OCI-LY1 (cell line): ENCODE measurements at regions not wholly inside any gene's neighbourhood (a gene's known extent, or its start where the extent isn't known, plus 50 kb on each side); places are given as distances from the start of the nearest gene placed in this dataset.

Experiments
- H2AFZ ChIP-seq: fragments of 200-600 bp; sonication (generic), shearing (Covaris generic); 2 replicates; pipeline ENCODE4 v1.6.0; 2014; ENCODE audit warnings: antibody characterized with exemption, mild to moderate bottlenecking, low read length
- H3F3A ChIP-seq: fragments of 200-600 bp; sonication (generic), shearing (Covaris generic); 2 replicates; pipeline ENCODE4 v1.6.0; 2014; ENCODE audit warnings: mild to moderate bottlenecking, antibody characterized with exemption, low read length, moderate library complexity; ENCODE audit not compliant: insufficient read depth
- H3K27ac ChIP-seq: fragments of 200-600 bp; sonication (generic); 2 replicates; pipeline ENCODE4 v1.5.1; 2014; ENCODE audit warnings: low read length, mixed run types, mild to moderate bottlenecking, low read depth; ENCODE audit not compliant: poor library complexity, severe bottlenecking
- H3K27me3 ChIP-seq: fragments of 200-600 bp; sonication (generic); 2 replicates; pipeline ENCODE4 v1.6.0; 2014; ENCODE audit warnings: antibody characterized with exemption, mild to moderate bottlenecking, low read length, moderate library complexity; ENCODE audit not compliant: insufficient read depth
- H3K36me3 ChIP-seq: fragments of 200-600 bp; sonication (generic); 2 replicates; pipeline ENCODE4 v1.6.1; 2014; ENCODE audit warnings: mild to moderate bottlenecking, antibody characterized with exemption, low read length, moderate library complexity, mixed read lengths; ENCODE audit not compliant: insufficient read depth
- H3K4me1 ChIP-seq: fragments of 200-600 bp; sonication (generic); 2 replicates; pipeline ENCODE4 v1.5.1; 2014; ENCODE audit warnings: mild to moderate bottlenecking, low read length, moderate library complexity; ENCODE audit not compliant: insufficient read depth, severe bottlenecking
- H3K4me2 ChIP-seq: fragments of 200-600 bp; sonication (generic), shearing (Covaris generic); 2 replicates; pipeline ENCODE4 v1.6.1; 2014; ENCODE audit warnings: low read length
- H3K4me3 ChIP-seq: fragments of 200-600 bp; sonication (generic); 2 replicates; pipeline ENCODE4 v1.5.1; 2014; ENCODE audit warnings: low read length, low read depth, mild to moderate bottlenecking, mixed read lengths; ENCODE audit not compliant: poor library complexity, severe bottlenecking
- H3K79me2 ChIP-seq: fragments of 200-600 bp; shearing (Covaris generic); 2 replicates; pipeline ENCODE4 v1.6.1; 2016; ENCODE audit warnings: mixed run types, low read length, mixed read lengths; ENCODE audit not compliant: insufficient read depth
- H3K9ac ChIP-seq: fragments of 200-600 bp; sonication (generic), shearing (Covaris generic); 2 replicates; pipeline ENCODE4 v1.6.1; 2014; ENCODE audit warnings: mild to moderate bottlenecking, low read length, mixed read lengths
- H3K9me2 ChIP-seq: fragments of 200-600 bp; sonication (generic), shearing (Covaris generic); 2 replicates; pipeline ENCODE4 v1.6.1; 2014; ENCODE audit warnings: low read depth, mild to moderate bottlenecking, low read length, mixed read lengths
- H3K9me3 ChIP-seq: fragments of 200-600 bp; shearing (Covaris generic); 2 replicates; pipeline ENCODE4 v1.6.1; 2014; ENCODE audit warnings: low read length, mixed read lengths
- H4K20me1 ChIP-seq: fragments of 200-600 bp; sonication (generic), shearing (Covaris generic); 2 replicates; pipeline ENCODE4 v1.6.0; 2016; ENCODE audit warnings: mild to moderate bottlenecking, low read length; ENCODE audit not compliant: insufficient read depth
- CTCF ChIP-seq: fragments of 200-600 bp; sonication (generic), shearing (Covaris generic); IDR thresholded peaks from 2 replicates; pipeline ENCODE4 v1.5.1; 2017; ENCODE audit warnings: mild to moderate bottlenecking, antibody characterized with exemption, low read length, moderate library complexity, mixed read lengths
- EZH2 ChIP-seq: fragments of 200-600 bp; sonication (generic), shearing (Covaris generic); IDR thresholded peaks from 2 replicates; pipeline ENCODE4 v1.8.0; 2017; ENCODE audit warnings: borderline replicate concordance, mixed run types, mild to moderate bottlenecking, antibody characterized with exemption, low read length, moderate library complexity, mixed read lengths

GRCh38 chr17:77755410-77755963 lies 203.0 kb upstream of the TNRC6C start:
- H3K36me3 ChIP-seq: no peaks in the 10 kb centered on the region; the same call in 1 of the 2 replicates
- H3K9me3 ChIP-seq: no peaks in the 10 kb centered on the region
- no peak overlapping the region for H3K27ac ChIP-seq
- H3K4me1 ChIP-seq: no peaks in the 10 kb centered on the region
- H3K27me3 ChIP-seq: peaks cover 6% of the 10 kb centered on the region; the same call in 1 of the 2 replicates
- no peaks in the 10 kb centered on the region for H3K79me2 ChIP-seq
- no peaks in the 10 kb centered on the region for H3K9me2 ChIP-seq
- no peak overlapping the region for H2AFZ ChIP-seq
- H3K9ac ChIP-seq: no peak overlapping the region
- H3K4me3 ChIP-seq: no peak overlapping the region
- no peak overlapping the region for H3K4me2 ChIP-seq
- no peaks in the 10 kb centered on the region for H3F3A ChIP-seq
- no peak for TF ChIP-seq CTCF
- no peak for TF ChIP-seq EZH2
- no peaks in the 10 kb centered on the region for H4K20me1 ChIP-seq

DNA sequence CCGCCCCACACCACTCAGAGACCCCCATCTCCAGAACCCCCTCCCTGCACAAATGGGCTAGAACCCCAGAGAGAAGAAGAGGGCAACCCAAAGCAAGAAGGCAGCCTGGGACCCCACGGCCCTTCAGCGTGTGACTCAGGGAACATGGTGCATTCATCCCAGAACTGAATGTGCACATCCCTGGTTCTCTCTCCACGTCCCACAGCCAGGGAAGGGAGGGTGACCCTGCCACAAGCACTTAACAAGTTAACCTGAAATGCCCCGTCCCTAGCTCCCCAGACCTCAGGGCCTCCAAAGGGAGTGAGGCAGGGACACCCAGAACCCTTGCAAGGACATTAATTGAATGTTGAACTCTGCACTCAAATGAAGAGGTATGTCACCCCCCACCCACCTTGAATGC lies 202.5 kb upstream of the TNRC6C start:
- Histone ChIP-seq H3K9ac (no peak overlapping the region), H3K4me3 (no peak overlapping the region), H3K79me2 (no peaks in the 10 kb centered on the region), H3K9me3 (no peaks in the 10 kb centered on the region), H3K4me1 (no peaks in the 10 kb centered on the region), H3K27me3 (peaks cover 6% of the 10 kb centered on the region; the same call in 1 of the 2 replicates), H3K36me3 (no peaks in the 10 kb centered on the region; the same call in 1 of the 2 replicates), H2AFZ (no peak overlapping the region), H3K9me2 (no peaks in the 10 kb centered on the region), H3K27ac (no peak overlapping the region), H3K4me2 (no peak overlapping the region), H4K20me1 (no peaks in the 10 kb centered on the region), H3F3A (no peaks in the 10 kb centered on the region)
- TF ChIP-seq CTCF: no peak
- no peak for TF ChIP-seq EZH2

- Histone ChIP-seq H3K4me1 (no peaks in the 10 kb centered on the region), H4K20me1 (no peaks in the 10 kb centered on the region), H3K4me3 (no peak overlapping the region), H3K27ac (no peak overlapping the region), H3K9ac (no peak overlapping the region), H3K79me2 (no peaks in the 10 kb centered on the region), H3F3A (no peaks in the 10 kb centered on the region), H3K27me3 (peaks cover 6% of the 10 kb centered on the region; the same call in 1 of the 2 replicates), H3K36me3 (no peaks in the 10 kb centered on the region; the same call in 1 of the 2 replicates), H3K9me3 (no peaks in the 10 kb centered on the region), H3K9me2 (no peaks in the 10 kb centered on the region), H2AFZ (no peak overlapping the region), H3K4me2 (no peak overlapping the region)
- no peak for TF ChIP-seq CTCF
- TF ChIP-seq EZH2: no peak
Measured at GRCh38 chr17:77756846-77757560, 201.5 kb upstream of the TNRC6C start.
